ENCODE measurements at regions not wholly inside any gene's neighbourhood (a gene's known extent, or its start where the extent isn't known, plus 50 kb on each side); places are given as distances from the start of the nearest gene placed in this dataset.

DNA sequence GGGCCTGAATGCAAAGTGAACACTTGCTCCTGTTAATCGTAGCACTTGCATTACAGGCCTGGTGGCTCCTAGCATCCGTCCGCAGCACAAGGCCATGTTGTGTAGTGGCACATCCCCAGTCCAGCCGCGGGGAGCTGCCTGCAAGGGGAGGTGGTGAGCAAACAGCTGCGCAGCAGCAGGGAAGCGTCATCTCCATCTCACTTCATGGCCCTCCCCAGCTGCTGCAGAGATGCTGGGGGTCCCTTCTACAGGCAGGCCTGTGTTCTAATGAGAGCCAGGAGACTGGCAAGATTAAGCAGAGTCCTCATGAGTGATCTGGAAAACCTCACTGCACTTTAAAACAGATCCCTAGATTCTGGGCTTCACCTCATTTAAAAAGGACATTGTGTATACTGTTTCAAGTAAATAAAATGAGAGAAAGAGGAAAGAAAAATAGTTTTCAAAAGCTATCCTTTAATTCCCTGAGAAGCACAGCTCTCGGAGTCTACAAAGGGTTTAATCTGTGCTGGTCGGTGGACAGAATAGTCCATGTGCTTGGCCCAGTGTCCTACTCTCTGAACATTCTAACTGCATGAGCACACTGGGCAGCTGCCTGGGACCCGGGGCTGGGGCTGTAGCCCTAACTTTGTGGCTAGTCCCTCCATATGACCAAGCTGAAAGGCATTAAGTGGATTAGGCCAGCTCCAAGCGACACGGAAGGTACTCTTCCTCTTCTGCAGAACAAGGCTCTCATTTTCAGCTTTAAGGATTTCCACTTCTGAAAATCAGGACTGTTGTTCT lies 125.8 kb downstream of the LY86 start:
- POLR2A ChIA-PET, result interaction anchor here (0.6 to 1.3 kb wide), 2 partner anchors 15 to 1937 kb away, joined by 3 to 4 read pairs; no protein-coding TSS in a partner anchor
- CTCF ChIA-PET (ENCODE audit: unreplicated experiment), result no interaction called here
- no peak overlapping the region for H2AFZ ChIP-seq (ENCODE audit: low read length)

DNA sequence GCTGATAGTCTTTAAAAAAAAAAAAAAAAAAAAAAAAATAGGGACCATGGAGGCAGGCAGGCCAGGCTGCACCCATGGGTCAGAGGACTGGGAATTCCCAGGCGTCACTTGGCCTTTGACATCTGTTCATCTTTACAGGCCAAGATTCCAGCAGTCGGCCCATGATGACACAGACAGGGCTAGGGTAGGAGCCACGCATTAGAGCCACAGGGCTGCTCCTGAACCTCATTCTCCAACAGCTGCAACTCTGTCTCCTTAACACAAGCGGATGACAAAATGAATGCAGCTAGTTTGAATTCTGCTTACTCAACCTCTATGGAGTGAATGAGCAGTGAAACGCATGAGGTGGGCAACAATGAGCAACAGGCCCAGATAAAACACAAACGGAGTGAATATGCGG lies 126.4 kb downstream of the LY86 start:
- BruUV-seq (replicated peaks), result no TSS peak
- no peak overlapping the region for H2AFZ ChIP-seq (ENCODE audit: low read length)
- H3K79me2 ChIP-seq (ENCODE audit: insufficient read depth, low read depth, low read length), result no peaks in the 10 kb centered on the region
- no peak overlapping the region for H3K4me3 ChIP-seq (ENCODE audit: low read depth, low read length, poor library complexity, severe bottlenecking)
- intact Hi-C loops (cut with micrococcal nuclease; ENCODE audit: unreplicated experiment), result no loop called here
- H4K20me1 ChIP-seq (ENCODE audit: insufficient read depth, low read length), result no peaks in the 10 kb centered on the region
- no peak for DNase-seq (ENCODE audit: low spot score)
- no peaks in the 10 kb centered on the region for H3K9me3 ChIP-seq (ENCODE audit: low read length)
- H3K4me1 ChIP-seq (ENCODE audit: insufficient read depth, low read length, poor library complexity, severe bottlenecking), result peaks cover 21% of the 10 kb centered on the region
- POLR2A ChIA-PET, result interaction anchor here (0.6 kb wide), 1 partner anchor 1938 kb away, joined by 3 read pairs; no protein-coding TSS in a partner anchor
- H3K4me2 ChIP-seq (ENCODE audit: low read length), result no peak overlapping the region
- no peaks in the 10 kb centered on the region for H3K36me3 ChIP-seq (ENCODE audit: insufficient read depth, low read length)
- CTCF ChIA-PET (ENCODE audit: unreplicated experiment), result no interaction called here
- no peak overlapping the region for H3K27ac ChIP-seq (ENCODE audit: low read depth, low read length, poor library complexity, severe bottlenecking)
- TF ChIP-seq EZH2phosphoT487 (IDR thresholded peaks at IDR 0.05; ENCODE audit: borderline replicate concordance, low read depth, low read length), result no peak
- TF ChIP-seq, protein P1, sequence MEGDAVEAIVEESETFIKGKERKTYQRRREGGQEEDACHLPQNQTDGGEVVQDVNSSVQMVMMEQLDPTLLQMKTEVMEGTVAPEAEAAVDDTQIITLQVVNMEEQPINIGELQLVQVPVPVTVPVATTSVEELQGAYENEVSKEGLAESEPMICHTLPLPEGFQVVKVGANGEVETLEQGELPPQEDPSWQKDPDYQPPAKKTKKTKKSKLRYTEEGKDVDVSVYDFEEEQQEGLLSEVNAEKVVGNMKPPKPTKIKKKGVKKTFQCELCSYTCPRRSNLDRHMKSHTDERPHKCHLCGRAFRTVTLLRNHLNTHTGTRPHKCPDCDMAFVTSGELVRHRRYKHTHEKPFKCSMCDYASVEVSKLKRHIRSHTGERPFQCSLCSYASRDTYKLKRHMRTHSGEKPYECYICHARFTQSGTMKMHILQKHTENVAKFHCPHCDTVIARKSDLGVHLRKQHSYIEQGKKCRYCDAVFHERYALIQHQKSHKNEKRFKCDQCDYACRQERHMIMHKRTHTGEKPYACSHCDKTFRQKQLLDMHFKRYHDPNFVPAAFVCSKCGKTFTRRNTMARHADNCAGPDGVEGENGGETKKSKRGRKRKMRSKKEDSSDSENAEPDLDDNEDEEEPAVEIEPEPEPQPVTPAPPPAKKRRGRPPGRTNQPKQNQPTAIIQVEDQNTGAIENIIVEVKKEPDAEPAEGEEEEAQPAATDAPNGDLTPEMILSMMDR (conservative IDR thresholded peaks at IDR 0.05; ENCODE audit: low read length), result no peak
- no peaks in the 10 kb centered on the region for H3K9me2 ChIP-seq (ENCODE audit: insufficient read depth, low read length)

More for the DNA sequence above, 125.8 kb downstream of the LY86 start:
- Histone ChIP-seq H3K4me3 (ENCODE audit: low read depth, low read length, poor library complexity, severe bottlenecking) (no peak overlapping the region), H4K20me1 (ENCODE audit: insufficient read depth, low read length) (no peaks in the 10 kb centered on the region), H3K4me1 (ENCODE audit: insufficient read depth, low read length, poor library complexity, severe bottlenecking) (peaks cover 21% of the 10 kb centered on the region), H3K79me2 (ENCODE audit: insufficient read depth, low read depth, low read length) (no peaks in the 10 kb centered on the region), H3K36me3 (ENCODE audit: insufficient read depth, low read length) (no peaks in the 10 kb centered on the region), H3K27ac (ENCODE audit: low read depth, low read length, poor library complexity, severe bottlenecking) (no peak overlapping the region), H3K9me3 (ENCODE audit: low read length) (no peaks in the 10 kb centered on the region), H3K9me2 (ENCODE audit: insufficient read depth, low read length) (no peaks in the 10 kb centered on the region), H3K4me2 (ENCODE audit: low read length) (no peak overlapping the region)
- intact Hi-C loops (cut with micrococcal nuclease; ENCODE audit: unreplicated experiment), result no loop called here
- no TSS peak for BruUV-seq (replicated peaks)
- no peak for DNase-seq (ENCODE audit: low spot score)
- TF ChIP-seq, protein P1 (conservative IDR thresholded peaks at IDR 0.05; ENCODE audit: low read length), result no peak
- no peak for TF ChIP-seq EZH2phosphoT487 (IDR thresholded peaks at IDR 0.05; ENCODE audit: borderline replicate concordance, low read depth, low read length)

DNA sequence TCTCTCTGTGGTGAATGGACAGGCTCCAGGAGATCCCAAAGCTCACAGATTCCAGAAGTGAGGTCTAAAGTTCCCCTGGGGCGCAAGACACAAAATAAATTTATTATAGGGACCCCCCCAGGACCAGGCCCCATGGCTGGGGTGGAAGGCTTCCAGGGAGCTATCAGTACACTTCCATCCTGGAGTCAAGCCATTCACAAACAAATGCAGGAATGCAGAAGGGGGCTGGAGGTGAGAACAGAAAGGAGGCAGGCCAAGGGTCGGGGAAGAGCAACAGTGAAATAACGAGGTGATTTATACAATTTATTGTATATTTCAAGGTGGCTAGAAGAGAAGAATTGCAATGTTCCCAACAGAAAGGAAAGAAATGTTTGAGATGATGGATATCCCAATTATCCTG lies 126.9 kb downstream of the LY86 start:
- ChIA-PET CTCF (ENCODE audit: unreplicated experiment) (no interaction called here), POLR2A (interaction anchor here (0.5 kb wide), 1 partner anchor 11 kb away, joined by 7 read pairs; no protein-coding TSS in a partner anchor)
- Histone ChIP-seq H3K36me3 (ENCODE audit: insufficient read depth, low read length) (no peaks in the 10 kb centered on the region), H4K20me1 (ENCODE audit: insufficient read depth, low read length) (no peaks in the 10 kb centered on the region), H3K9me3 (ENCODE audit: low read length) (no peaks in the 10 kb centered on the region), H3K4me2 (ENCODE audit: low read length) (no peak overlapping the region), H3K4me3 (ENCODE audit: low read depth, low read length, poor library complexity, severe bottlenecking) (no peak overlapping the region), H3K27ac (ENCODE audit: low read depth, low read length, poor library complexity, severe bottlenecking) (no peak overlapping the region), H2AFZ (ENCODE audit: low read length) (no peak overlapping the region), H3K4me1 (ENCODE audit: insufficient read depth, low read length, poor library complexity, severe bottlenecking) (peaks cover 21% of the 10 kb centered on the region), H3K79me2 (ENCODE audit: insufficient read depth, low read depth, low read length) (no peaks in the 10 kb centered on the region), H3K9me2 (ENCODE audit: insufficient read depth, low read length) (no peaks in the 10 kb centered on the region)
- BruUV-seq (replicated peaks), result no TSS peak
- DNase-seq (ENCODE audit: low spot score), result no peak
- no peak for TF ChIP-seq EZH2phosphoT487 (IDR thresholded peaks at IDR 0.05; ENCODE audit: borderline replicate concordance, low read depth, low read length)
- TF ChIP-seq, protein P1 (conservative IDR thresholded peaks at IDR 0.05; ENCODE audit: low read length), result no peak
- intact Hi-C loops (cut with micrococcal nuclease; ENCODE audit: unreplicated experiment), result no loop called here
